GM12891 (cell line): ENCODE measurements at regions not wholly inside any gene's neighbourhood (a gene's known extent, or its start where the extent isn't known, plus 50 kb on each side); places are given as distances from the start of the nearest gene placed in this dataset.

Source experiments
- DNase-seq: peaks from one replicate; pipeline ENCODE4 v3.0.0; 2011; ENCODE audit warnings: low spot score; ENCODE audit not compliant: insufficient read length
- FAIRE-seq: peaks from 2 replicates; lab custom pipeline; 2011; peaks lifted over from hg19 to GRCh38; lab: Jason Lieb, UNC
- PAX5 ChIP-seq: IDR thresholded peaks from 2 replicates; pipeline ENCODE4 v1.6.1; 2011; ENCODE audit warnings: low read length, moderate library complexity, mild to moderate bottlenecking; ENCODE audit not compliant: insufficient read depth, severe bottlenecking
- POLR2A ChIP-seq: IDR thresholded peaks from 2 replicates; pipeline ENCODE4 v1.6.1; 2011; ENCODE audit warnings: low read depth, low read length, control low read depth
- POLR2AphosphoS5 ChIP-seq: IDR thresholded peaks from 2 replicates; pipeline ENCODE4 v1.6.1; 2011; ENCODE audit warnings: low read depth, low read length, control low read depth
- POU2F2 ChIP-seq: IDR thresholded peaks from 2 replicates; pipeline ENCODE4 v1.6.1; 2011; ENCODE audit warnings: low read depth, mild to moderate bottlenecking, control low read depth, low read length, moderate library complexity
- SPI1 ChIP-seq: IDR thresholded peaks from 2 replicates; pipeline ENCODE4 v1.6.1; 2011; ENCODE audit warnings: low read depth, low read length, control low read depth
- TAF1 ChIP-seq: IDR thresholded peaks from 2 replicates; pipeline ENCODE4 v1.6.1; 2011; ENCODE audit warnings: low read depth, low read length, control low read depth

GRCh38 chr12:24488906-24489619, 459.8 kb downstream of the BCAT1 start:
- no peak for FAIRE-seq
- no peak for DNase-seq
- no peak for TF ChIP-seq POLR2AphosphoS5
- no peak for TF ChIP-seq TAF1
- no peak for TF ChIP-seq POLR2A
- TF ChIP-seq PAX5: no peak
- TF ChIP-seq POU2F2: no peak
- TF ChIP-seq SPI1: no peak

DNA sequence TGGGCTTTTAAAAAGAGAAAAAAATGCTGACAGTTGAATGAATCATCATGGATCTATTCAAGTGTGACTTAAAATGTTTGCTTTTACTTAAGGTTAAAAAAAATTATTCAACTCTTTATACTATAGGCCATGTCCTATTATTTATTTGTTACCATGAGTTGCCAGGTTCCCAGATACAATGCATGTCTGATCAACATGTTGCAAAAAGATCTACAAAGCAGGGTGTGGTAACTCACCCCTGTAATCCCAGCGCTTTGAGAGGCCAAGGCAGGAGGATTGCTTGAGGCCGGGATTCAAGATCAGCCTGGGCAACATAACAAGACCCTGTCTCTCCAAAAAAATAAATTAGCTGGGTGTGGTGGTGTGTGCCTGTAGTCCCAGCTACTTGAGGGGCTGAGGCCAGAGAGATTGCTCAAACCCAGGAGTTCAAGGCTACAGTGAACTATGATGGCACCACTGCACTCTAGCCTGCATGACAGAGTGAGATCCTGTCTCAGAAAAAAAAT, 460.8 kb downstream of the BCAT1 start:
- TF ChIP-seq SPI1: no peak
- TF ChIP-seq POLR2A: no peak
- no peak for TF ChIP-seq POLR2AphosphoS5
- TF ChIP-seq TAF1: no peak
- TF ChIP-seq POU2F2: no peak
- no peak for TF ChIP-seq PAX5
- FAIRE-seq (no peak), DNase-seq (no peak)

- TF ChIP-seq POLR2AphosphoS5: no peak
- no peak for TF ChIP-seq PAX5
- TF ChIP-seq TAF1: no peak
- TF ChIP-seq POLR2A: no peak
- no peak for TF ChIP-seq POU2F2
- no peak for TF ChIP-seq SPI1
- DNase-seq: no peak
- no peak for FAIRE-seq
Measured at GRCh38 chr12:24487606-24488005, 461.3 kb downstream of the BCAT1 start.

- TF ChIP-seq PAX5 (no peak), SPI1 (no peak), POU2F2 (no peak), POLR2A (no peak), POLR2AphosphoS5 (no peak), TAF1 (no peak)
- FAIRE-seq (no peak), DNase-seq (no peak)
Measured at GRCh38 chr12:24483732-24484131, 465.2 kb downstream of the BCAT1 start.

GRCh38 chr12:24482882-24483604, 465.9 kb downstream of the BCAT1 start:
- DNase-seq (no peak), FAIRE-seq (no peak)
- TF ChIP-seq POU2F2 (no peak), POLR2AphosphoS5 (no peak), POLR2A (no peak), TAF1 (no peak), PAX5 (no peak), SPI1 (no peak)

DNA sequence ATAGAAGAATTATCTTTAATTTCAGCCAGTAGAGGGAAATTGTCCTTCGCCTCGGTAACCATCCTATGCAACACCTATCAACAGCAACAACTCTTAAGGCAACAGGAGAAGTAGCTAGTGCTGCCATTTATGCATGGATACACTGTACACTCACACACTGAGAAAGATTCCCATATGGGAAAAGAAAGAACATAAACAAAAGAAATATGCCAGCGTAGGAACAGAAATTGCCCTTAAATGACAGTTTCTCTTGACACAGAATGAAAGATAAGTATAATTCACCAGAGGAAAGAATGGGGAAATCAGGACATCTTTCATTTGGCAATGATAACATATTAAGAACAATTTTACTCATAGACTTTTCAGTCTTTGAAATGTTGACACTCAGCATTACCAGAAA, 466.9 kb downstream of the BCAT1 start:
- no peak for DNase-seq
- FAIRE-seq: no peak
- TF ChIP-seq POU2F2: no peak
- TF ChIP-seq TAF1: no peak
- no peak for TF ChIP-seq POLR2AphosphoS5
- TF ChIP-seq PAX5: no peak

DNA sequence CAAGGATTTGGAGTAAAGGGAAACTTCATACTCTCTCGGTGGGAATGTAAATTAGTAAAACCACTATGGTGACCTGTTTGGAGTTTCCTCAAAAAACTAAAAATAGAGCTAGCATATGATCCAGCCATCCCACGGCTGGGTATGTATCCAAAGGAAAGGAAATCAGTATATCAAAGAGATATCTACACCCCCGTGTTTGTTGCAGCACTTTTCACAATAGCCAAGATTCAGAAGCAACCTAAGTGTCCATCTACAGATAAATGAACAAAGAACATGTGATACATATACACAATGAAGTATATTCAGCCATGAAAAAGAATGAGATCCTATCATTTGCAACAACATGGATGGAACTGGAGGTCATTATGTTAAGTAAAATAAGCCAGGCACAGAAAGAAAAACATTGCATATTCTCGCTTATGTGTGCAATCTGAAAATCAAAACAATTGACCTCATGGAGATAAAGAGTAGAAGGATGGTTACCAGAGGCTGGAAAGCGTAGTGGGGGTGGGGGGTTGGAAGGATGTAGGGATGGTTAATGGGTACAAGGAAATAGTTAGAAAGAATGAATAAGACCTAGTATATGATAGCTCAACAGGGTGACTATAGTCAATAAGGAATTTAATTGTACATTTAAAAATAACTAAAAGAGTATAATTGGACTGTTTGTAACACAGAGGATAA, 468.0 kb downstream of the BCAT1 start:
- FAIRE-seq (no peak), DNase-seq (no peak)
- TF ChIP-seq POU2F2 (no peak), PAX5 (no peak), TAF1 (no peak), POLR2AphosphoS5 (no peak), POLR2A (no peak), SPI1 (no peak)

- FAIRE-seq: no peak
- TF ChIP-seq SPI1 (no peak), PAX5 (no peak), TAF1 (no peak), POLR2A (no peak), POLR2AphosphoS5 (no peak), POU2F2 (no peak)
- no peak for DNase-seq
Measured at GRCh38 chr12:24479131-24479530, 469.8 kb downstream of the BCAT1 start.

DNA sequence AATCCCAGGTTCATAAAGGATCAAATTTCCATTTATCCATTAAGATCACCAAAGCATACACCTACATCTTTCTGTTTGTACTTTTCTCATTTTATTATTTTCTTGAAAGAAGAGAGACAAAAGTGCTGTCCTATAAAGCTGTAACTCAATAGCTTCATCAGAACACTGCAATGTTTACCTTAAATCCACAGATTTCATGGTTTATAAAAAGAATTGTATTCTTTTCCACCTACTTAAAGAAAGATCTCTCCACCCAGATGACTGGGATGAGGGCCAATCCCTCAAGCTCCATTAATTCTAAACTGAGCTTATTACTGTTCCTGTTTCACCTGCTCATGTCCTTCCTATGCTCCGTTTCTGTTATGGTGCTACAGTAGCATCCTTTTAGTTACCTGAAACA, 470.6 kb downstream of the BCAT1 start:
- FAIRE-seq (no peak), DNase-seq (no peak)

DNA sequence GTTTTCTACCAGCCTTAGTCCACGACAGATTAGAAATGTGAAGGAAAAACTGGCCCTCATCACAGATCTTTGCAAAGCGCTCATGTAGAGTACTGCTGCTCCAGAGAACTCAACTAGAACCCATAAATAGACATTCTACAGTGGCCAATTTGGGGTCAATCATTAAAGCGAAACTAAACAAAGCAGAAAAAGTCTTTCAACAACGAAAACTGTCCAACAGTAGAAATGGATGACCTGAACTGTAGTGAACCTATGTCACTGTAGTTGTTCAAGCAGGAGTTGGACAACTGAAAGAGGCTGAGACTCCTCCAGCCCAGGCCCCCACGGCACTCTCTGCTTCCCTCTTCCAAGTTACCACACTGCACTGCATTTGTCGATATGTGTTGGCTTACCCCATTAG, 472.6 kb downstream of the BCAT1 start:
- no peak for TF ChIP-seq POLR2A
- no peak for TF ChIP-seq PAX5
- TF ChIP-seq POU2F2: no peak
- no peak for TF ChIP-seq SPI1
- TF ChIP-seq POLR2AphosphoS5: no peak
- no peak for TF ChIP-seq TAF1
- FAIRE-seq (no peak), DNase-seq (no peak)

More for the DNA sequence above, 470.6 kb downstream of the BCAT1 start:
- TF ChIP-seq PAX5 (no peak), POLR2A (no peak), POLR2AphosphoS5 (no peak), POU2F2 (no peak), TAF1 (no peak), SPI1 (no peak)
